Middle frontal gyrus (tissue), 1 donor: ENCODE measurements at regions not wholly inside any gene's neighbourhood (a gene's known extent, or its start where the extent isn't known, plus 50 kb on each side); places are given as distances from the start of the nearest gene placed in this dataset.
"Not testable (repeated sequence)": the region's sequence is repeated elsewhere in the genome, so short reads cannot be mapped to it uniquely, and the experiment has no call there.

ENCODE experiments used
- DNase-seq: peaks from one replicate; pipeline ENCODE4 v3.0.0-alpha.2; 2015; ENCODE audit warnings: low spot score; ENCODE audit errors: extremely low spot score

DNA sequence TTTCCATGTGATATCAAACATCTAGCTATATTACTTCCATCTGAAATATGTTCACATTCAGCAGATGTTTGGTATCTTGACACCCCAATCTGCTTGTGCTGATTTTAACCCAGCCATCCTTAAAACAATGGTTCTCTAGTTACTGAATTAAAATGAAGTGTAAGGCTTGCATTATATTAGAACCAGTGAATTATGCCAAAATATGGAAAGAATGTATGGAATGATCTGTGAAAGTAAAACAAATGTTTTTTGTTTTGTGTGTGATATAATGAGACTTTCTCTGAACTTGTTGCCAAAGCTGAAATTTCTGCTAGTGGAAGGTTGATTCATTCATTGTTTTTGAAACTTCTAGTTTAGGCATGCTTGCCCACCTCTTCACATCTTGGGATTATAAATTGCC, 317.1 kb downstream of the MEX3B start:
- DNase-seq = no peak

- DNase-seq = no peak
Observed at GRCh38 chr15:81725590-81725989, 320.2 kb downstream of the MEX3B start.

DNA sequence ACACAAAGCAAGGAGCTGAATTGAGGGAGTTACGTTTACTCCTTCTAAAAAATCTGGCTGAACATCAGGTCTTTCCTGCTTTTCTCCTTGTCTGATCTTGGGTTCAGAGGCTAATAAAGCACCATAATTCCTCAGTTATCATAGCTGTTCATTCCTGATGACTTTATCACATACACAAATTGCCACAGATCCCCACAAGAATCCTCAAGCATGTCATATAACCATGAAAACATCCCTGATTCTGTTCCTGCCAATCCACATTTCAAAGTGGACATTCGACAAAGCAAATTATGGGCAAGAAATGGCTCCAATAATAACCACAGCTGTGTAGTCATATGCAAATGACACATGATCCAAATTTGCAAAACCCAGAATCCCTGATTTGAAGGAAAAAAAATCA, 321.3 kb downstream of the MEX3B start:
- no peak for DNase-seq

DNA sequence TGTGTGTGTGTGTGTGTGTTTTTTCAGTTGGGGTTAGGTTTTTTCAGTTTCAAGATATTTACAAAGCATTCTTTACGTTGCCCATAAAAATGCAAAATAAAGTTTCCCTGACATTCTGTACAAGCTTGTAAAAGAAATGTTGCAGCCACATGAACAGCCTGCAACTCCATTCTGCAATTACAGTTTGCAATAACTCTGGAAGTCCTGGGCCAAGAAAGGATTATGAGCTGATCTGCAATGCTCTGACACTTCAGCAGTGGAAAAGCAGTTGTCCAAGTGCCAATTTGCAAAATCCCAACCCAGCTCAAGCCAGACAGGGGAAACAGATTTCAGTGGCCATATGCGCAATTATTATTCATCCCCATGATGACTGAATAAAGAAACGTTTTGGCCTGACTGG, 322.1 kb downstream of the MEX3B start:
- DNase-seq = no peak

DNA sequence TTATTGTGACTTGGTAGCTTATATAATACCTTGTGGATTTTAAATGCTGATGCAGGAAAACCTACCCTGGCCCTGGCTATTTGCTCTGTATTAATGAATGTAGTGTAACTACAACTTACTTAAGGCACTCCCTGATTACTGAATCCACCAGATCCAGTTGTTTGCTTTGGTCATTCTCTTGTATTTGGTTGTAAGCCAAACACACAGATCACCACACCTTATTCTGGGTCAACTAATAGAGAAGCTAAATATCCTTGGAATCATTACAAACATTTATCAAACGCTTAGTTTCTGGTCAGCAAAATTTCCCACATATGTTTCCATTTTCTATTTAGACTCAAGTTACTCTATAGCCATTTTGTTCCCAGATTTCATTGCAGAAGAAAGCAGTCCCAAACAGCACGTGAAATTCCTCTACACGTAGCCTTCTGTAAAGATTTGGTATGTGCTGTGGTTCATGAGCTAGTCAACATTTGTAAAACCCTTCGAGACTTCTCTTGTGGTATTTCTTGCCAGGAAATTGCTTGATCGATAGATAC, 322.6 kb downstream of the MEX3B start:
- DNase-seq = no peak

- not testable (repeated sequence) for DNase-seq
Observed at GRCh38 chr15:81716468-81716867, 329.4 kb downstream of the MEX3B start.

- no peak for DNase-seq
Observed at GRCh38 chr15:81710328-81710727, 335.5 kb downstream of the MEX3B start.

DNA sequence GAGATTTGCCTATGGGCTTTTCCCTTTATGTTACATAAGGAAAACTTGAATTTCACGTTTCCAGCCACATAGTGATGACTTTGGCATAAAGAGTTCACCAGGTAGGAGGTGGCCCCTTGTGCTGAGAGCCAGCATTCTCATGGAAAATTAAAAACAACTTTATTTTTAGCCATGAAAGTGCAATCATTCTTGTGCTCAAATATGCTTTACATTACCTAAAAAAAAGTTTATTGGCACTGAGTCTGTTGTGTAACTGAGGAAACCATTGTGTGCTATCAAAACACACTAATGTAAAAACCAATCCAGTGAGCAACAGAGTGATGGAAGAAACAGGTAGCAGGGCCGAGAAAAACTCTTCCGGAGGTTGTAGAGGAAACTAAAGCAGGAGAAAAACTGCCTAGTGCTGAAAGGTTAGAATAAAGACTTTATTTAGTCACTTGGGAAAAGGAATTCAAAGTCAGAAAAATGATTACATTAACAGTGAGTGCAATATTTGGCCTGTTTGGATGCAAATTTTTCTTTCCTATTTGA, 332.9 kb upstream of the TMC3 start:
- not testable (repeated sequence) for DNase-seq

DNA sequence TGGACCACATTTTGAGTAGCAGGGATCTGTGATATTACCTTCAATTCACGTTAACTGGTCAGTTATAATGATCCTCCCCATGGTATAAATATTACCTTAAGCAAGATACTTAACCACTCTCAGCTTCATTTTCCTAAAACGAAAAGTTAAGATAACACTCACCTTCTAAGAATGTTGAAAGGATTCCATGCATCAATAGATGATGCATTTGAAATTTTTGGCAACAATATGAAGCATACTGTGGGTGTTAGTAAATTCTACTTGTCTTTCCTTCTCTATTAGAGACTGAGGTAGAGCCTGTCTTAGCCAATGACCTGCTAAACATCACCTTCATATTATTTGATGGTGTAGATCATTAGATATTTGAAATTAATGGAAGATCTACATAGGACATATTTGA, 331.7 kb upstream of the TMC3 start:
- not testable (repeated sequence) for DNase-seq

GRCh38 chr15:81686021-81686420, 312.0 kb upstream of the TMC3 start:
- no peak for DNase-seq

DNA sequence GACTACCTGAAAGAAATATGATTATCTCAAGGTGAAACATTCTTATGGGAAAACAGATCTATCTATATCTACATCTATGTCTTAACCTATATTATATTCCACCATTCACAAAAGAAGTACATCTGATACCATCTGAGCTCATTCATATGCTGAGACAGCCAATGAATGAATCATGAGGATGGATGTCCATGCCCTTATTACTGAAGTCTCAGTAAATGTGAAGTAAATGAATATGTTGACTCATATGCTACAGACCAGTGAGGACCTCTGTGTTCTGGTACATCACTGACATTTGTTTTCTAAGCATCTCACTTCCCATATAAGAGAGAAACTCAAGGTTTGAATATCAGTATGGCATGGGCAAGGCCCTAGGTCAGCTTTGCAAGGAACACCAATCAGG, 311.2 kb upstream of the TMC3 start:
- no peak for DNase-seq

- DNase-seq = no peak
Observed at GRCh38 chr15:81680829-81681228, 306.8 kb upstream of the TMC3 start.

DNA sequence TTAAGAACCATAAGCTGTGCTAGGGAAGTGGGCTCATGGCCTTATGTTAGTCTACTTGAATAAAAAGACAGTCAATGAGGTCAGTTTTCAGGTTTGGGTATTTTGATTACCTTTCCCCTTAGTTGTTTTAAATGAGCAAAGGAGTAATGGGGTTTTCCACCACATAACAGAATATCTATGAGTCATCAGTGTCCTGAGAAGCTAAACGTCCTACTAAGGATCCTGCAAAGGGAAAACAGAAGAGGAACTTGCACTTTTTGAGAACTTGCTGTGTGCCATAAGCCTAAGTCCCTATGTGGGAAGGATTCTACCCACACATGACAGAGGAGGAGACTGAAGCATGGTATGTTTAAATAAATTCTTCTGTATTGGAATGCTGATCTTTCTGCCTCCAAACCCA, 292.8 kb upstream of the TMC3 start:
- DNase-seq = no peak

DNA sequence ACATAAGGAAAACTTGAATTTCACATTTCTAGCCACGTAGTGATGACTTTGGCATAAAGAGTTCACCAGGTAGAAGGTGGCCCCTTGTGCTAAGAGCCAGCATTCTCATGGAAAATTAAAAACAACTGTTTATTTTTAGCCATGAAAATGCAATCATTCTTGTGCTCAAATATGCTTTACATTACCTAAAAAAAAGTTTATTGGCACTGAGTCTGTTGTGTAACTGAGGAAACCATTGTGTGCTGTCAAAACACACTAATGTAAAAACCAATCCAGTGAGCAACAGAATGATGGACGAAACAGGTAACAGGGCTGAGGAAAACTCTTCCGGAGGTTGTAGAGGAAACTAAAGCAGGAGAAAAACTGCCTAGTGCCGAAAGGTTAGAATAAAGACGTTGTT, 287.0 kb upstream of the TMC3 start:
- DNase-seq = no peak

DNA sequence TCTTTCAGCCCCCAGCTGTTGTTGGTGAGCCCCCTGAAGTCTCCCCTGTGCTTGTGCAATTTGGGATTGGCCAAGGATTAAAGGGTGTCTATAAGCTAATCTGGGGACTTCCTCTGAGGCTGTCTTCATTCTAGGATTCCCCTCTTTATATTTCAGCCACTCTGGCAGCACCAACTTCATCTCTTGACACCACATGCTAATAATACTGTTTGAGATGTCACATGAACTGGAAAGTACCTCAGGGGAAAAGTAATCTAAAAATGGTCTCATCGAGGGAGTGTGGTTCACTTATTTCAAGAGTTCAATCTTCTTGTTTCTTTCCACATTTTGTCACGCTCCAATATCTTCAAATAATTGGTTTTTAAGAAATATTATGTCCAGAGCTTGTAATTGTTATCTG, 279.2 kb upstream of the TMC3 start:
- DNase-seq = no peak

DNA sequence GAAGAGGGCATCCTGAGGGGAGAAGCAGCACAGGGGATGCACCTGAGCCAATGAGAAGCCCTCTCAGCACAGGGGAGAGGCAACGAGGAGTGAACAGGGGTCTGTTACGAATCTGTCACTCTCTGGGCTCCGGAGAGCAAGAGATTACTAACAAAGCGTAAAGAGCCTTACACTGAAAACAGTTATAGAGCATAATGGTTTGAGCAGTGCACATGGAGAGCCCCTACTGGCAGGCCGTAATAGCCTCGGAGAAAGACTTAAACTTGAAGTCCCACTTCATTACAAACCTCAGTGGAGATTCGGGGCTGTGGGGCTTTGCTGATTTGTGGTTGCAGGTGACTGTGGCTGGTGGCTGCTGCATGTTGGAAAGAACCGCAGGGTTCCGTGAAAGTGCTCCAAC, 271.5 kb upstream of the TMC3 start:
- DNase-seq = no peak

- DNase-seq = no peak
Observed at GRCh38 chr15:81643771-81644170, 269.8 kb upstream of the TMC3 start.

- DNase-seq = no peak
Observed at GRCh38 chr15:81642451-81642990, 268.5 kb upstream of the TMC3 start.

DNA sequence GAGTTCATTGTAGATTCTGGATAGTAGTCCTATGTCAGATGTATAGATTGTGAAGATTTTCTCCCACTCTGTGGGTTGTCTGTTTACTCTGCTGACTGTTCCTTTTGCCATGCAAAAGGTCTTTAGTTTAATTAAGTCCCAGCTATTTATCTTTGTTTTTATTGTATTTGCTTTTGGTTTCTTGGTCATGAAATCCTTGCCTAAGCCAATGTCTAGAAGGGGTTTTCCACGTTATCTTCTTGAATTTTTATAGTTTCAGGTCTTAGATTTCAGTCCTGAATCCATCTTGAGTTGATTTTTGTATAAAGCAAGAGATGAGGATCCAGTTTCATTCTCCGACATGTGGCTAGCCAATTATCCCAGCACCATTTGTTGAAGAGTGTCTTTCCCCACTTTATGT, 262.1 kb upstream of the TMC3 start:
- not testable (repeated sequence) for DNase-seq

DNA sequence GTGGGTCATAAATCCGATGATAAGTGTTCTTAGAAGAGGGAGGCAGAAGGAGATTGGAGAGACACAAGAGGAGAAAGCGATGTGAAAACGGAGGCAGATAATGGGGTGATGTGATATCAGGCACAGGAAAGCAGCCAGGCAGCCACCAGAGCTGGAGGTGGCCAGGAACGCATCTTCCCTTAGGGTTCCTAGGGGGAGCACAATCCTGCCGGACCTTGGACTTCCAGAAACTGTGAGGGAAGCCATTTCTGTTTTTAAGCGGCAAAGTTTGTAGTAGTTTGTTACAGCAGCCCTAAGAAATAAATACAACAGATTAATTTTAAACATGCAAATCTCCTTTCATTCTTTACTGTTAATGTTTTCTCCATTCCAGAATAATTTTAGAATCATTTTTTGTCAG, 259.9 kb upstream of the TMC3 start:
- no peak for DNase-seq

DNA sequence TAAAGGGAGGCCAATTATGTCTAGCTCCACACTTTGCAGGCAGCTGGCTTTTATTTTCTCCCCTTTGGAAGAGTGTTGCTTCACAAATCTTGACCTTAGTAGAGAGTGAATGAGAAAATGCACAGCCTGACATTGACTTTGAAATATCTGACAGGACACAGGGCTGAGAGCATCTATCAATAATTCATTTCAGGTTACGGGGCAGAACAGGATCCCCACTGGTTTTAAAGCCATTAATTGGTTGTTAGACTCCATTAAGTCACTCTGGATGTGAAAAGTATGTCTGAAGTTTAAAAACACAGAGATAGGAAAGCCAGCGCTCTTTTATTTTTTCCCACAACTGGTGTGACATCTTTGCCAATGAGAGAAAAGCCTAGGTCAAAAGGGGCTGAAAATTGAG, 251.9 kb upstream of the TMC3 start:
- no peak for DNase-seq

DNA sequence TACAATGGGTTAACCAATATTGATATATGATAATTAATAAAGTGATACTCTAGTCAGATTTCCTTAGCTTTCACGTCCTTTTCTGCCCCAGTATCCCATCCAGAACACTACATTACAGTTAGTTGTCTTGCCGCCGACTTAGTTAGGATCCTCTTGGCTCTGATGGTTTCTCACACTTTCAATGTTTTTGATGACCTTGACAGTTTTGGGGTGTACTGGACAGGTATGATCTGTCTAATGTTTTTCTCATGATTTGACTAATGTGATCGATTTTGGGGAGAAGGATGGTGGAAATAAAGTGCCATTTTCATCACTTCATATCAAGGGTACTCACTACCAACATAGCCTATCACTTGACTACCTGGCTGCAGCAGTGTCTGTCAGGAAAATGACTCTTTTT, 245.0 kb upstream of the TMC3 start:
- DNase-seq = no peak

DNA sequence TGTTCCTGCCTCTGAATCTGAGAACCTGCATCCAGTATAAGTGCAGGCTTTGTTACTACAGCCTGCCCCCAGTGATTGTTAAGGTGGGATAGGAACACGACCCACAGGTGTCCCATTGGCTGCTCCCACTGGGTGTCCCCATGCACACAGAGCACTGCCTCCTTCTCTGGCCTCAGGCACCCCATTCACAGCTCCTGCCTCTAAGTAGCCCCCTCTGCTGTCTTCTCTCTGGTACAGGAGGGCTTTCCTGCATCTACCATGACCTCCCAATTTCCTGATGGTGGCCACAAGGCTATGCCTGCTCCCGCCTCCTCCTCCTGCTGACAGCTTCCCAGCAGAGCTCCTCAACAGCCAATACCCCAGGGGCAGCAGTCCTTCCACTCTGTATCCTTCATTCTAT, 238.6 kb upstream of the TMC3 start:
- DNase-seq = no peak

DNA sequence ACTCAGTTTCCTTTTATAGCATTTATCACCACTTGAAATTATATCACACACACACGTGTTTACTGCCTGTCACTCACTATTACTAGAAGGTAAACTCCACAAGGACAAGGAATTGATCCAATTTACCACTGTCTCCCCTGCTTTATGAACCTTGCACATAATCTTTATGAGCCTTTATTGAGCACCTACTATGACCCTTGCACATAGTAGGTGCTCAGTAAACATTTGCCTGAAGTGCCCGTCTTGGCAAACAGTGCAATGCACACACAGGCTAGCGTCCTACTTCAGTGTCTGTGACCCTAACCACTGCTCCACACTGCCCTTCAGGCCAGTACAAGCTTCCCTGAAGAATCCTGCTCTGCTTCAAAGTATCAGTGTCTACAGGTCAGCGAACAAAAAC, 237.7 kb upstream of the TMC3 start:
- DNase-seq = no peak
